Caki2 (cell line): ENCODE measurements at regions not wholly inside any gene's neighbourhood (a gene's known extent, or its start where the extent isn't known, plus 50 kb on each side); places are given as distances from the start of the nearest gene placed in this dataset.

ENCODE experiments used
- DNase-seq: peaks from one replicate; pipeline ENCODE4 v3.0.0-alpha.2; 2015; ENCODE audit warnings: low read depth
- in situ Hi-C: cut with HindIII; loops from 2 replicates; pipeline ENCODE4 v1.10.0; 2016; ENCODE audit warnings: low sequenced_read_pairs, low pct_unique_long_range_greater_than_20kb, mixed read lengths

DNA sequence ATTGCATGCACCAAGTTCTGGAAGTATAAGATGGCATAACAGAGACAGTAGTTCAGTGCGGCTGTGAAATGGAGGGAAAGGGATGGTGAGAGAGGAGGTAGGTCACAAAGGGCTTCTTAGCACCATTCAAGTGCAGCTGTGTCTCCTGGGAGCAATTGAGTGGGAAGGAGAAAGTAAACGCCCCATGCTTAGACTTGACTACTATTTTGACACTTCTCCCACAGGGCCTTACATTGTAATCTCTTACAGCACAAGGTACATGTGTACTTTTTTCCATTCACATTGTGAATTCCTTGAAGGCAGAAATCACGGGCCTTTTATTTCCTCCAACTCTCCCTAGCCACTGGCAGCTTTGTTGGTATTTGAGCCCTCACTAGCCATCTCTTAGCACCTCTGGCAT, 239.6 kb upstream of the FOXD3 start:
- no peak for DNase-seq
- in situ Hi-C loops, result no loop called here

DNA sequence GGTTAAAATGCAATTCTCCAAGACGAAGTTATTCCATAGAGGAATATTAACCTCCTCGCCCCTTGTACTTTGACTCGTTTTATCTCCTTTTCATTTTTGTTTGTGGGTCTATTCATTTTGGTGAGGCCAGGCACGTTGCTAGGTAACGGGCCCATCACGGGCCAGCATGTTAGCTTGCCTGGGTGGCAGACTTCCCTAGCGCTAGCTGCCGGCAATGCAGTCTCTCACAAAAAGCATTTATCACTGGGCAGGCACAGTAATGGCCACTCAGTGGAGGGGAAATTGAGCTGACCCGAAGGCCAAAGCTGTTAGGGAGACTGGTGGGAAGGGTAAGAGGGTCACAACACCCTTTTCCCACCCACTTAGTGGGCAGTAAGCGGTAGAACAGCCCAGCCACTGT, 234.4 kb upstream of the FOXD3 start:
- in situ Hi-C loops, result no loop called here
- DNase-seq, result no peak

DNA sequence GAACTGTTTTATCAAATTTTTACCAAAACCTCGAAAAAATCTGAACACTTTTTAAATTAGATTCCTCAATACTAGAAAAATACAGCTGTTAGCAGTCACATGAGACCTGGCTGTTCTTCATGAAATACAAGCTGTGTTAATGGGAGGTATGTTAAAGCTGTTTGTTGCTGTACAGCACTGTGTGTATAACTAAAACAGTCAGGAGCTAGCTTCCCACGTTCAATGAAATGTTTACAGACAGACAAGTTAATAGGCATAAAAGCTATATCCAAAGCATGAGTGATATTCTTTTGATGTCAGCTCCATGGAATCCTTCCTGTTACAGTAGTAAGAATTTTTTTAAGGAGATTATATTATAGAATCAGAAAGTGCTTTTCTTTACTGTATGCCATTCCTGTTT, 223.2 kb upstream of the FOXD3 start:
- in situ Hi-C loops, result no loop called here
- no peak for DNase-seq

DNA sequence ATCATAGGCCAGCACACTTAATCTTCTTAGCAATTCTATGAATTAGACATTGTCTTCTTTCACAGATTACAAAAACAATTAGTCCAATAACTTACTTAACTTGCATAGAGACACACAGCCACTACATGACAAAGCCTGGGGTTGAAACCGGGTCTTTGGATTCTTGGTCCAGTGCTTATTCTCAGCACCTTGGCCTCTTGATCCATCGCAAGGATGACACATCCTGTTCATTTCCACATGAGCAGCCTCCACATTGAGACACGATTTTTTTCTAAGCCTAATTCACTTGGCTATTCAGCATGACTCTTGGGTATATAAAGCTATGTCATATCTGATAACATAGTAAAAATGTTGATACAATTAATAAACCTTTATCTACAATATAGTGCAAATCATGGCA, 221.0 kb upstream of the FOXD3 start:
- in situ Hi-C loops, result no loop called here
- DNase-seq, result peak; percentile 1

DNA sequence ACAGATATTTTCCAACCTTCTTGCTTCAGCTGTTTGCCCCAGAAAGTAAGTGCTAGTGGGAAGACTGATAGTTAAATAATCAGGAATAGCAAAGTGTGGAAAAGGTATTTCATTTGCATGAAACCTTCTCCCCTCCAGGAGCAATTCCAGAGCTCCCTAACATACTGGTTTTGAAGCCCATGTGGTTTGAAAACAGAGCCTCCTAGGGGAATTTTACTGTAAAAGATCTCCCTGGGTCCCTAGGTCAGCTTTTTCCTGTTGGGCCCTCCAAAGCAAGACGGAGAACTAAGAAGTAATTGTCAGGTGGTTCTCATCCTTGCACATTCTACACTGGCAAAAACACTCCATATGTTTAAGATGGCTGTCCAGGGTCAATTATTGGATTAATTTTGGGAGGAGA, 218.7 kb upstream of the FOXD3 start:
- no peak for DNase-seq
- in situ Hi-C loops, result no loop called here

DNA sequence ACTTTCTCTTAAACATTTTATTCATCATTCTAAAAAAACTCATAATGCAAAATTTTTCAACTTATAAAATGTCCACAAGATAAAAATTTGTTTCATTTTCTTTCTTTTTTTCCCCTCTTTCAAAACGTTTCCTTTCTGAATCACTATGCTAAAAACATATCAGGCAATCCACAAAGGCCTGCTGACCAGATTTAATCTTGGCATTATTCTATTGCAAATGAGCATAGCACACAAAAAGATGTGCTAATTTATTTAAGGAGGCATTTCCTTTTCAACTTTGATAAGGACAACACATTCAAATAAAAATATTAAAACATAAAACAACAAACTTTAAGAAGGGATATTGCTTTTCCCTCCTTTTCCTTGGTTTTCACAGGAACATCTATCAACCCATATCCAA, 215.3 kb upstream of the FOXD3 start:
- in situ Hi-C loops, result no loop called here
- DNase-seq, result no peak

DNA sequence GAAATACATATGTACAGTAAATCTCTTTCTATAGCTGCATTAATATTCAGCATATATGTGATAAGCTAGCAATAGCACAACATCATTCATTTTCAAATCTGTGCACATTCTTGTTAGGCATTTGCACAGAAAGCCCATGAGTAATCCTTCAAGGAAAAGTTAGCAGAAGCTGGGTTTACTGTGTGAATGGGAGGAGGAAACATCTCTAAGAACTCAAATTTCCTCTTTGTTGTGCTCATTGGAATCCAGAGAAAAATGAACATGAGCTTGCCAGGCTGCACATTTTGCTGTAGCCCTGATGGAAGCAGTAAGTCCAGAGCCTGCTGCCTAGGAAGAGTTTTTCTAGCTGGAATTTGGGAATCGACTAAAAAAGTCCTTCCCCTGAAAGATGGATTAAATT, 214.2 kb upstream of the FOXD3 start:
- in situ Hi-C loops, result no loop called here
- DNase-seq, result no peak

DNA sequence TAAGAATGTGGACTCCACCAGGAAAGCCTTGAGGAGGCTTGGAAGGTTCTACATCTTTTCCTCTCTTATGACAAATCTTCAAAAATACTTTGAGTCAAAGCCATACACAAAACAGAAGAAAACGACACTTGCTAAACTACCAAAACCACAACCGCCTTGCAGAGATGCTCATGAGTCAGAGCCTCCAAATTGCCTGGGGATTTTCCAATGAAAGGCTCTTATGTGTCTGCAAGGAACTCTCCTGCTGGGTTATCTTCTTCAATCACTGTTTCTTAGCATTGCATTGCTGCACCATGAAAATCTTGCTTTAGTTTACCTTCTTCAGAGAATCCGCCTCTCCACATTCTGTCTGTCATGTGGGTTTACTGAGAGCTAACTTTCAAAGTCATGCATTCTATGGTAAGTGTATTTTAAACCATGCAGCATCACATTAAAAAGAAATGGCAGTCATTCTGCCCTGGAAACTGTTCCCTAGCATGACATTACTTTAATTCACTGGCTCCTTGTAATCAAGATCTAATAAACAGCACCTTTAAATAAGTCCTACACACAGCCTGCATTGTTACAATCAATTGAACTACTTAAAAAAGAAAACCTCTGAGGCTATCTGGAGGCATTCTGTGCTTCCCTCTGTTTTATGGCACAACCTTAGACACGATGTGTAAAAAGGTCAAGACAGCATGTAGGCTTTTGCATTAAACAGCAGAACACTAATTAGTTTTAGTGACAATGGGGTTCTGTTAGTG, 210.0 kb upstream of the FOXD3 start:
- in situ Hi-C loops, result no loop called here
- peak; percentile 19 for DNase-seq

DNA sequence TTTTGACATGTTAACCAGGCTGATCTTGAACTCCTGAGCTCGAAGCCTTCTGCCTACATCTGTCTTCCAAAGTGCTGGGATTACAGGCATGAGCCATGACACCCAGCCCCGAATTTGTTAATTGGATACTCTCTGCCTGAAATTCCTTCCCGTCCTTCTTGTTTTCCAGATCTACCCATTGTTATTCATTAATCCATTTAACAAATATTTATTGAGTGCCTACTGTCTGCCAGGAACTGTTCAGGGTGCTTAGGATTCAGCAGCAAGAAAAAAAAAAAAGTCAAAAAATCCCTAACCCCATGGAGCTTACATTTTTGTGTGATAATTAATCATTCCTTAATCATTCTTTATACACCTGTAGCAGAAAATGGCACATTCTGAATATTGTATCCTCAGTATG, 206.8 kb upstream of the FOXD3 start:
- in situ Hi-C loops, result no loop called here
- no peak for DNase-seq

DNA sequence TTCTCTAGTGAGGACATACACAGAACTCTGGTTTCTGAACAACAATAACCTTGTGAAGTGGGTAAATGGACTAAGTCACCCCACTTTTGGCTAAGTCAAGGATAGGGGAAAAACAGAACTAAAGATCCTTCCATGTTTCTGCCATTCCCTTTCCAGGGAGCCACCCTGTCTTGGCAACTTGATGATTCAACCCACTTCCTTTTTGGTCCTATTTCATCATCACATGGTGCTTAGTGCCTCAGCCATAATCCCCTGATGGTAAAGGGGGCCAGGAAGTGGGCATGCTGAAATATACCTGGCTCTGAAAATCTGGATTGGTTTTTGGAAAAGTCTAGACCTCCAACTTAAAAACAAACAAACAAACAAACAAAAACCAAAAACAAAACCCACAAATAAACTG, 206.4 kb upstream of the FOXD3 start:
- in situ Hi-C loops, result no loop called here
- no peak for DNase-seq

DNA sequence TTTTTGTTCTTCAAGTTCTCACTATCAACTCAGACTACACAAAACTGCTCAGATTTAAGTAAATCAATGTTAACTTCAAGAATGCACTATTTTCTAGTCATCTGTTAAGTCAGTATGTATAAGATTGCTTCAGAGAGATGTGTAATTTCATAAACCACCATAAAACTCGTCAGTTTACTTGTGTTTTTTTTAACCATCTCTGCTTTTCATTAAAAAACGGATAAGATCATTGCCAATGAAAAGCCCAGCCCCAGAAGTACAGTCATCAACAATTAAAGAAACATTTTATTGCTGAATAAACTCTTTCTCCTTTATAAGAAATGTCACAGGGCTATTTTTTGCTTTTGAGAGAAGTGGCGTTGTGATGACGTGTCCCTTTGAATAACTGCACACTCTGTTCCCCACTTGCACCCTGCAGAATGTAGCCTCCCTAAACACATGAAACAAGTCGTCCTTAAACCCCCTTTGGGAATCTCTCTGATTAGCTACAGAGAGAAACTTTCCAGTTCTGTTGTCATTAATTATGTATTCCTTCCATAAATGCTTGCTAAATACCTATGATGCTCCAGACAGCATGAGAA, 202.7 kb upstream of the FOXD3 start:
- in situ Hi-C loops, result no loop called here
- no peak for DNase-seq

DNA sequence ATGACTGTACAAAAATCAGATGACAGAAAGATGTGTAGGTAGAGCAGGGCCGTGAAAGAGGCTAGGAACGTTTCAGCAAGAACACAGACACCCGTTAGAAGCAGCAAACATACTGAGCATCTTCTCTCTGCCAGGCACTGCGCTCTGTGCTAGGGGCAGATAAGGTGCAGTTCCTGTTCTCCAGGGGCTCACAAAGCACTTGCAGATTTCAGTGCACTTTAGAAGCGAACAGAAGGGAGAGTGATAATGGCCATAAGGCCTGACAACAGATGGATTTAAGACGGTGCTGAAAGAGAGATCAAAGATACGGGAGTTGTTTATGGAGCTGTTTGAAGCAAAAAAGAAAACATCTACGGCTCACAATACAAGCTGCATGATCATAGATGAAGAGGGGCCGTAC, 200.3 kb upstream of the FOXD3 start:
- no peak for DNase-seq
- in situ Hi-C loops, result no loop called here

DNA sequence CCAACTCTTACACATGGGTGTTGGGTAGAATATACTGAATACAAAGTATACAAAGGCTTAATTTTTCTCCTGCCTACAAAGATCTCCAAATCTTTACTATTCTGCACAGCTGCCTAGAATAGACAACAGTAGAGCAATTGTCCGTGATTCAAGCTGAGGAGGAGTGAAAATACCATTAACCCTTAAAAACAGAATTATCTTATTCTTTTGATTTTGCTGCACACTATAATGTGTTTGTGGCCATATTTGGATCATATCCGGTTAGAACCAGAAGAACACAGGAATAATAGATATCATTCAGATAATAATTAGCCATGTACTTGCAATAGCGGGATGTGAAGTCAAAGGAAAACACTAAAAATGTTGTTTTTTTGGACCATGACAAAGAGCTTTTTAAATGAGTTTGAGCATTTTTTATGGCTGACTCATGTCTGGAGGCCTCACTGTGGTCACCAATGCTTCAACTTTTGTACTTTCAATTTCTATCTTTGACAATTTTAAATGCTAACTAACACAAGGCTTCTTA, 197.6 kb upstream of the FOXD3 start:
- DNase-seq, result peak; percentile 61
- in situ Hi-C loops, result no loop called here

DNA sequence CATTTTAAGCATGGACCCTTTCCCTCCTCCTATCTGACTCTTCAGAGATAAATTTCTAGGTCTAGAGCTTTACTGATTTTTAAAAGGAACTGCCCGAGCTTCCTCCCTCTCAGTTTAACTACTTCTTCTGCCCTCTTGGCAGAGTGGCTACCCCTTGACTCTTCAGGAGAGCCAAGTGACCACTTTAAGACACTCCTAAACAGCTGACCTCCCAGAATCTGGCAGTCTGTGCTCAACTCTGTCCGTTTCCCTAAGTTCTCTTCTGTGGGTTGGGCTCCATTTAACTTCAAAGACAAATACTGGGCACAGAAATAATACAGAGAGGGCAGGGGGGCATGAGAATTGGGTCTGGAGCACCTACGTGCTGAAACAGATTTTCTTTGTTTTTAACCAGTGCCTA, 196.3 kb upstream of the FOXD3 start:
- in situ Hi-C loops, result no loop called here

DNA sequence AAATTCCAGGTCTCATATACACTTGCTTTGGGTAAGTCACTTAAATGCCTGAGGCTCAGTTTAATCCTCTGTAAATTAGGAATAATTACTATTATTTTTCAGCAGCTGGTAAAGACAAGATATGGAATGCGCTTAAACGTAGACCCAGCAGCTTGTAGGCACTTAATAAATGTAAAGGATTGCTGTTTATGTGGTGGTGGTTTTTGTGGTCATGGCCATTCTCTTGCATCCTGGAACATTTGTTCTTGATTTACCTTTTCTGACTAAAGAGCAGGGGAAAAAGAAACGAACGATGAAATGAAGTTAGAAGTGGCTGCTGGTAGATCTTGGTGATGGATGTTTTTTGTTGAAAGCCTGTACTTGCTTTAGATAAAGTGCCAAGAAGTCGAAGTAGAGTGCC, 195.0 kb upstream of the FOXD3 start:
- in situ Hi-C loops, result no loop called here
- no peak for DNase-seq

More for the DNA sequence above, 196.3 kb upstream of the FOXD3 start:
- DNase-seq, result no peak

DNA sequence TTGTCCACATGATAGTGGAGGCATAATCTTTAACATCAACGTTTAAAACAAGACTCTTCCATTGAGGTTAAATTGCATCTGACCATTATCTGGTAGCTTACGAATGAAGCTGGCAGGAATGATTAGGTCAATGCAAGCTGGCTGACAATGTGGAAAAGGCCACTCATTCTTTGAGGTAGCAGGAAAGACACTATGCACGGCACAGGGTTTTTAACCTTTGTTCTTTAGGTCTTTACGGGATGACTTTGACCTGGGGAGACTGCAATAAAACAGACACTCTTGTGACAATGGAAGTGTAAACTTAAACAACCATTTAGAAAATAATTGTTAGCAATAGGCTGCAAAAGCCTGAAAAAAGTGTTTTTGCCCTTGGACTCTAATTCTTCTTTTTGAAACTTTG, 193.8 kb upstream of the FOXD3 start:
- DNase-seq, result no peak
- in situ Hi-C loops, result no loop called here

DNA sequence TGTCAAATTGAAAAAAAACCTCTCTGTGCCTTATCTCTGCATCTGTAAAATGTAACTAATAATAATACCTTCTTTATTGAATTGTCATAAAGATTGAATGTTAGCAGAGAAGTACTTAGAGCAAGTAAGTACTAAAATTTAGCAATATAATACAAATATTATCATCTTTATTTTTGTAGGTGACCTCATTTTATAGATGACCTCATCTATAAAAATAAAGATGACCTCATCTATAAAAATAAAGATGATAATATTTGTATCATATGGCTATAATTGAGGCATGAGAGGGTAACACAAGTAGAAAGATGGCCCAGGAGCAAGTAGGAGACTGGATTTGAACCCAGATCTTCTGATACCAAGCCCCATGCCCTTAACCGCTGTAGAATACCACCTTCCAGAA, 193.2 kb upstream of the FOXD3 start:
- in situ Hi-C loops, result no loop called here

DNA sequence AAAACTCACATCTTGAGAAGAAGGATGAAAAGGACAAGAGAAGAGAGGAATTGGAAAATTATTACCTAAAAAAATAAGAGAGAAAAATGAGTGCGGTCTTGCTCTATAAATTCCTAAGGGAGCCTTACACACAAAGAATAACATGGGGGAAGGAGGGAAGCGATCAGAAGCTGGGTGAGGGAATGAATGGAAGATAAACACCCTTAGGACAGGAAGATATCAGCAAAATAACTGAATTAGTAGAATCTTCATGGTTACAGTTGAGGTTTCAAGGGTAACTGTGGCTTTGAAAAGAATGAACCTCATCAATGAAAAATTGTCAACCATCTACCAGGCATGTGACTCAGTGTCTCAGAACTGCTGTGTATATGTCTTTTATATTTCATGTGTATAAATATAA, 192.5 kb upstream of the FOXD3 start:
- DNase-seq, result no peak
- in situ Hi-C loops, result no loop called here

More for the DNA sequence above, 193.2 kb upstream of the FOXD3 start:
- DNase-seq, result no peak

DNA sequence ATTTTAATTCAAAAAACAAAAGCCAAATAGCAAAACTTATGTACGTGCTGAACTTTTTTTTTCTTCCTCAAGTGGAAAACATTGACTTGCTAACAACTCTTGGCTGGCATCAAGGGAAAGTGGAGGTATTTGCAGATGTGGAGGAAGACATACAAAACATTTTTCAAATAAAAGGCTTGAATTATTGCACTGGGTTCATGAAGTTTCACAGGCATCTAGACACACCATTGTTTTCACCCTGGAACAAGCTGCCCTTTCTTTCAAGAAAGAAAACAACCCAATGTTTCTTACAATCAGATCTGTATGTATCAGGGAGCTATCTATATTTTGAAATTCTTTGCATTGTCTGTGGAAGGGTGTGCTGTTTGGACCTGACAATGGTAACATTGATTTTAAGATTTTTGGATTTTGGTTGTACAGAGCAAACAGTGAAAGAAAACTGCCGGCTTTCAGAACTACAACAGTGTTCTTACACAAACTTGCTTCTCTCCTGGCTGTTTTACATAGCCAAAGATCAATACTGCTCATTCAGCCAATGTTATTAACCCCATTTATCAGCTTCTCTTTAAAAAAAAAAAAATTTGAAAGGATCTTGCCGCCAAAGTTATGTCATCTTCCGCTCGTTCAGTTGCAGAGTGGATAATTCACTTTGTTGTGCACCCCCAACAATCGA, 187.7 kb upstream of the FOXD3 start:
- in situ Hi-C loops, result no loop called here

DNA sequence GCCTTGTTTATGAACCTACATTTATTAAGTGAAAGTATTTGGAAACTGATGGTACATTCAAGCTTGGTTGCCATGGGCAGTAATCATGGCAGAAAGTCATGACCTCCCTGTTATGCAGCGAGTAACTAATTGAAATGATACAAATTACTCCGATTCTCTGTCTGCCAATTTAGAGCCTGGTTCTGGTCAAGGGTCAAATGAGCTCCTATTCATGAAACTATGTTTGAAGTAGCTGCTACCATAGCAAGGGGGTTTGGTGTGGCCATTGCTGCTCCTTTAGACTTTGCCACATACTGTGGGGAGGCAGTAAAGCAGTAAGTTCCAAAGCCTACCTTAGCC, 187.2 kb upstream of the FOXD3 start:
- no peak for DNase-seq
- in situ Hi-C loops, result no loop called here

More for the DNA sequence above, 187.7 kb upstream of the FOXD3 start:
- DNase-seq, result no peak
